Lung (tissue), 11 donors: ENCODE measurements at regions not wholly inside any gene's neighbourhood (a gene's known extent, or its start where the extent isn't known, plus 50 kb on each side); places are given as distances from the start of the nearest gene placed in this dataset.

Experiments
- ATAC-seq: fragments of 200-7000 bp; cut with Tn5 transposase; one replicate; pipeline ENCODE4 v1.9.1; 2020; ENCODE audit warnings: moderate number of reproducible peaks; ENCODE audit not compliant: insufficient read depth, low FRiP score
- DNase-seq, 3 donors: peaks; one replicate each; pipeline ENCODE4 v3.0.0-alpha.2; 2013 to 2017
- H3K27ac ChIP-seq, 2 donors: one replicate each; pipeline ENCODE4 v1.5.1; 2013; ENCODE audit warnings: mild to moderate bottlenecking in 2 of 2, moderate library complexity in 2 of 2, control low read depth in 1 of 2, inconsistent platforms in 1 of 2, low read depth in 1 of 2, low read length in 1 of 2
- H3K27me3 ChIP-seq, 3 donors: one replicate each; pipeline ENCODE4 v1.5.1; 2013; ENCODE audit warnings: low read length in 2 of 3; ENCODE audit not compliant: control insufficient read depth in 3 of 3, insufficient read depth in 3 of 3
- H3K36me3 ChIP-seq, 4 donors: one replicate each; pipeline ENCODE4 v1.5.1; 2013; ENCODE audit warnings: low read length in 4 of 4, mild to moderate bottlenecking in 1 of 4, moderate library complexity in 1 of 4; ENCODE audit not compliant: control insufficient read depth in 4 of 4, insufficient read depth in 4 of 4
- H3K4me1 ChIP-seq, 5 donors: one replicate each; pipeline ENCODE4 v1.5.1; 2013; ENCODE audit warnings: low read length in 5 of 5, mild to moderate bottlenecking in 2 of 5, moderate library complexity in 1 of 5; ENCODE audit not compliant: control insufficient read depth in 5 of 5, insufficient read depth in 5 of 5
- H3K4me3 ChIP-seq: one replicate; pipeline ENCODE4 v1.5.1; 2013; ENCODE audit warnings: mild to moderate bottlenecking, control low read depth, moderate library complexity
- H3K9ac ChIP-seq, 2 donors: one replicate each; pipeline ENCODE4 v1.5.1; 2013; ENCODE audit warnings: low read length in 2 of 2, control low read depth in 1 of 2; ENCODE audit not compliant: insufficient read depth in 1 of 2
- H3K9me3 ChIP-seq, 4 donors: one replicate each; pipeline ENCODE4 v1.5.1; 2013; ENCODE audit warnings: low read length in 3 of 4, mild to moderate bottlenecking in 1 of 4, moderate library complexity in 1 of 4; ENCODE audit not compliant: control insufficient read depth in 4 of 4, insufficient read depth in 3 of 4
- CTCF ChIP-seq: IDR thresholded peaks from 2 replicates; pipeline ENCODE4 v1.5.1; 2012; ENCODE audit warnings: mild to moderate bottlenecking; ENCODE audit errors: control extremely low read depth, extremely low read depth
- whole genome bisulfite sequencing, 2 donors: extraction: QIAGEN DNeasy Blood & Tissue Kit; methylation state at CpG; one replicate each; pipeline ENCODE4 v1.1.7; 2013; 5-methylcytosine and 5-hydroxymethylcytosine counted together
- donor health status: control.
- donor health status: control.
- donor health status: Bipolar disorder and iron deficiency.
- donor health status: healthy.
- donor health status: DM: yes; HTN: yes; CAD: no.

- no peaks in the 10 kb centered on the region for H3K4me1 ChIP-seq
- DNase-seq: no peak
- H3K27me3 ChIP-seq: no peaks in the 10 kb centered on the region
- H3K4me3 ChIP-seq: no peak overlapping the region
- H3K9ac ChIP-seq: no peak overlapping the region
- WGBS, 2 donors: 76 to 82% methylated on average over 5 of the region's 5 CpGs
- no peak overlapping the region for H3K27ac ChIP-seq
- peaks cover 0 to 3% (median 0%) of the 10 kb centered on the region in 4 donors for H3K9me3 ChIP-seq
- ATAC-seq: no peak
- TF ChIP-seq CTCF: no peak
- no peaks in the 10 kb centered on the region for H3K36me3 ChIP-seq
These were observed 199.9 kb upstream of the FAM3C start for GRCh38 chr7:121595758-121596696.

GRCh38 chr7:121591926-121592325 is 195.8 kb upstream of the FAM3C start:
- no peak for TF ChIP-seq CTCF
- Histone ChIP-seq H3K27me3 (no peaks in the 10 kb centered on the region), H3K9me3 (peaks cover 0 to 3% (median 0%) of the 10 kb centered on the region in 4 donors), H3K9ac (no peak overlapping the region), H3K27ac (no peak overlapping the region), H3K4me1 (no peaks in the 10 kb centered on the region), H3K36me3 (no peaks in the 10 kb centered on the region), H3K4me3 (no peak overlapping the region)
- DNase-seq (no peak), ATAC-seq (no peak)
- WGBS, 2 donors: 85 to 87% methylated on average over 3 of the region's 3 CpGs

GRCh38 chr7:121587435-121587834 is 191.3 kb upstream of the FAM3C start:
- Histone ChIP-seq H3K27ac (no peak overlapping the region), H3K9ac (no peak overlapping the region), H3K27me3 (no peaks in the 10 kb centered on the region), H3K9me3 (peaks cover 0 to 3% (median 0%) of the 10 kb centered on the region in 4 donors), H3K4me3 (no peak overlapping the region), H3K4me1 (no peaks in the 10 kb centered on the region), H3K36me3 (no peaks in the 10 kb centered on the region)
- WGBS, 2 donors: 78 to 79% methylated on average over 5 of the region's 5 CpGs
- ATAC-seq (no peak), DNase-seq (no peak)
- no peak for TF ChIP-seq CTCF

- ATAC-seq: no peak
- Histone ChIP-seq H3K9ac (no peak overlapping the region), H3K36me3 (no peaks in the 10 kb centered on the region), H3K4me1 (no peaks in the 10 kb centered on the region), H3K4me3 (no peak overlapping the region), H3K27ac (no peak overlapping the region), H3K9me3 (peaks cover 0 to 2% (median 0%) of the 10 kb centered on the region in 4 donors), H3K27me3 (no peaks in the 10 kb centered on the region)
- no peak for DNase-seq
- TF ChIP-seq CTCF: no peak
These were observed 186.2 kb upstream of the FAM3C start for GRCh38 chr7:121582258-121582657.
